SK-N-SH (cell line): ENCODE measurements at regions not wholly inside any gene's neighbourhood (a gene's known extent, or its start where the extent isn't known, plus 50 kb on each side); places are given as distances from the start of the nearest gene placed in this dataset.
A peak's percentile ranks its signal among the peaks of the same experiment; 100 is the strongest.

Source experiments
- CTCF ChIA-PET: fragments of 300-600, 350-600 bp; formaldehyde crosslinking; extraction: SDS; loops from one replicate; lab custom pipeline; 2021; lab: Yijun Ruan, JAX
- POLR2A ChIA-PET: fragments of 350-600 bp; sonication (Branson Sonifier 250); formaldehyde crosslinking; extraction: SDS; loops from one replicate; lab custom pipeline; 2020; ENCODE audit warnings: antibody characterized with exemption, inconsistent platforms; lab: Yijun Ruan, JAX
- DNase-seq: peaks from one replicate; pipeline ENCODE4 v3.0.0; 2012
- H2AFZ ChIP-seq: fragments of 200-600 bp; sonication (generic); 2 replicates; pipeline ENCODE4 v1.8.1; 2016; ENCODE audit warnings: antibody characterized with exemption, mild to moderate bottlenecking, low read depth
- H3F3A ChIP-seq: fragments of 200-600 bp; sonication (generic); replicated peaks from 2 replicates; pipeline ENCODE3; 2016; ENCODE audit warnings: antibody characterized with exemption, mild to moderate bottlenecking; ENCODE audit not compliant: insufficient read depth
- H3K27ac ChIP-seq, 2 experiments: fragments of 200-500 bp in 1 of 2; fragments of 200-600 bp in 1 of 2; sonication (Bioruptor generic) in 1 of 2; sonication (generic), shearing (Covaris generic) in 1 of 2; 2 replicates each; pipeline versions ENCODE4 v1.5.1 to v1.6.1; 2014 to 2016; ENCODE audit warnings: low read depth in 2 of 2, inconsistent platforms in 1 of 2, low read length in 1 of 2, mild to moderate bottlenecking in 1 of 2, mixed read lengths in 1 of 2
- H3K27me3 ChIP-seq: fragments of 200-600 bp; sonication (generic), shearing (Covaris generic); 2 replicates; pipeline ENCODE4 v1.6.1; 2016; ENCODE audit warnings: mixed run types; ENCODE audit not compliant: insufficient read depth
- H3K36me3 ChIP-seq, 2 experiments: fragments of 200-500 bp in 1 of 2; fragments of 200-600 bp in 1 of 2; sonication (Bioruptor generic) in 1 of 2; sonication (generic) in 1 of 2; replicated peaks in 1 of 2; 2 replicates each; pipeline versions ENCODE3 to v1.5.1; 2014 to 2016; ENCODE audit warnings: low read length in 1 of 2, mild to moderate bottlenecking in 1 of 2; ENCODE audit not compliant: insufficient read depth in 2 of 2, control insufficient read depth in 1 of 2
- H3K4me1 ChIP-seq, 2 experiments: fragments of 200-500 bp in 1 of 2; fragments of 200-600 bp in 1 of 2; sonication (Bioruptor generic) in 1 of 2; sonication (generic), shearing (Covaris generic) in 1 of 2; 2 replicates each; pipeline versions ENCODE4 v1.5.1 to v1.6.1; 2014 to 2016; ENCODE audit warnings: low read depth in 1 of 2, low read length in 1 of 2, mixed run types in 1 of 2; ENCODE audit not compliant: insufficient read depth in 2 of 2, control insufficient read depth in 1 of 2
- H3K4me2 ChIP-seq: fragments of 200-600 bp; sonication (generic), shearing (Covaris generic); 2 replicates; pipeline ENCODE4 v1.6.1; 2017; ENCODE audit warnings: mixed run types
- H3K4me3 ChIP-seq, 2 experiments: fragments of 200-500 bp in 1 of 2; fragments of 200-600 bp in 1 of 2; sonication (Bioruptor generic) in 1 of 2; sonication (generic), shearing (Covaris generic) in 1 of 2; 2 replicates each; pipeline versions ENCODE4 v1.5.1 to v1.8.1; 2014 to 2016; ENCODE audit warnings: low read depth in 2 of 2, inconsistent platforms in 1 of 2, low read length in 1 of 2, mild to moderate bottlenecking in 1 of 2, mixed read lengths in 1 of 2, moderate library complexity in 1 of 2
- H3K79me2 ChIP-seq: fragments of 200-600 bp; sonication (generic); 2 replicates; pipeline ENCODE4 v1.8.1; 2017; ENCODE audit warnings: mild to moderate bottlenecking; ENCODE audit not compliant: insufficient read depth
- H3K9ac ChIP-seq: fragments of 200-600 bp; sonication (generic); 2 replicates; pipeline ENCODE4 v1.6.1; 2017; ENCODE audit warnings: mixed run types
- H3K9me2 ChIP-seq: fragments of 200-600 bp; sonication (generic); 2 replicates; pipeline ENCODE4 v1.6.1; 2017; ENCODE audit warnings: mixed run types
- H3K9me3 ChIP-seq: fragments of 200-600 bp; sonication (generic); 2 replicates; pipeline ENCODE4 v1.6.1; 2017; ENCODE audit warnings: mixed run types, mild to moderate bottlenecking, moderate library complexity
- H4K20me1 ChIP-seq: fragments of 200-600 bp; sonication (generic); 2 replicates; pipeline ENCODE4 v1.6.1; 2017; ENCODE audit warnings: mild to moderate bottlenecking, mixed run types; ENCODE audit not compliant: insufficient read depth
- JUND ChIP-seq: IDR thresholded peaks from 2 replicates; pipeline ENCODE4 v1.4.0; 2012
- POLR2AphosphoS5 ChIP-seq: IDR thresholded peaks from 2 replicates; pipeline ENCODE4 v1.6.1; 2012; ENCODE audit warnings: low read depth, low read length
- RAD21 ChIP-seq: IDR thresholded peaks from 2 replicates; pipeline ENCODE4 v1.6.1; 2012; ENCODE audit warnings: mild to moderate bottlenecking, low read length
- RCOR1 ChIP-seq: fragments of 150-350 bp; IDR thresholded peaks from 2 replicates; pipeline ENCODE4 v1.6.1; 2017; ENCODE audit warnings: antibody characterized with exemption, low read length
- TAF1 ChIP-seq: IDR thresholded peaks from 2 replicates; pipeline ENCODE4 v1.6.1; 2012; ENCODE audit warnings: low read depth, mild to moderate bottlenecking, low read length, moderate library complexity, borderline replicate concordance
- TCF12 ChIP-seq: IDR thresholded peaks from 2 replicates; pipeline ENCODE4 v1.4.0; 2012
- WGBS: methylation state at CpG from one replicate; pipeline ENCODE4 v1.1.6; 2017; ENCODE audit warnings: low lambda C conversion rate; 5-methylcytosine and 5-hydroxymethylcytosine counted together
- TF ChIP-seq, protein P1 (sequence below): IDR thresholded peaks from 2 replicates; pipeline ENCODE4 v1.4.0; 2012; ENCODE audit warnings: low read depth, borderline replicate concordance
- TF ChIP-seq, protein P2 (sequence below): fragments of 150-350 bp; IDR thresholded peaks from 2 replicates; pipeline ENCODE4 v1.6.1; 2016; ENCODE audit warnings: mild to moderate bottlenecking, low read depth, low read length
- TF ChIP-seq, protein P3 (sequence below): IDR thresholded peaks from 2 replicates; pipeline ENCODE4; 2012
- TF ChIP-seq, protein P4 (sequence below): fragments of 200-600 bp; sonication (generic); IDR thresholded peaks from 2 replicates; pipeline ENCODE4 v1.6.1; 2017; ENCODE audit warnings: antibody characterized with exemption, mild to moderate bottlenecking, moderate library complexity

DNA sequence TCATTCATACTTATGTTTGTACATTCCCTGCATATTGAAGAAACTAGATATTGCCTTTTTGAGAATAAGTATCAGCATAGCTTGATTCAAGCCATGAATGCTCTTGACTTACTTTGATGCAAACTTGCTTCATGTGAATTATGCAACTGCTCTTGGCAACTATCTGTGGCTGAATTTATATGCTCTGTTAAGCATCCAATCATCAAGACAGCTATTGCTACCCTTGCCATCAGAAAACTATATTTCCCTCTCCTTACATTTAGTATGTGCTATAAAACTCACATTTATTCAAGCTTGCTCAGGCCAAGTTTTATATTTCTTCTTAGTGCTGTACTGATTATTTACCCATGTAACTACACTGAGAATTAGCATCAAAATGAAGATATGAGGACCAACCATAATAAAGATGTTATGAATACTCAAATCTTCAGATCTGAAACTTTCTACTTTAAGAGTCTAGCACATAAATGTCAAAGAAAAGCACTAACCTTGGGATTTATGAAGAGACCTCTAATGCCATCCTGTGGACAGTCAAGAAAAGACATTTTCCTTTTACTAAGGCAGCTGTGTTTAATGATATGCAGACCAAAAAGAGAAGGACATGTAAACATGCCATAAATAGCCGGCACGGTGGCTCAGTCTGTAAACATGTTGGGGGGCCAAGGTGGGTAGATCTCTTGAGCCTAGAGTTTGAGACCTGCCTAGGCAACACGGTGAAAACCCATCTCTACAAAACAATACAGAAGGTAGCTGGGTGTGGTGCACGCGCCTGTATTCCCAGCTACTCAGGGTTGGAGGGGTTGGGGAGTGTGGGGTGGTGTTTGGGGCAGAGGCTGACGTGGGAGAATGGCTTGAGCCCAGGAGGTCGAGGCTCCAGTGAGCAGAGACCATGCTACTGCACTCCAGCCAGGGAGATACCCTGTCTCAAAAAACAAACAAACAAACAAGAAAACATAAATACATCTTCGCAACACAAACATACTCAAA lies 267.0 kb upstream of the TYRP1 start:
- no peak for DNase-seq
- WGBS: 8% methylated on average over 8 of the region's 8 CpGs

More for the DNA sequence above, 267.0 kb upstream of the TYRP1 start:
- Histone ChIP-seq H2AFZ (no peak overlapping the region), H3F3A (no peaks in the 10 kb centered on the region), H3K4me2 (no peak overlapping the region), H3K9ac (no peak overlapping the region), H3K79me2 (no peaks in the 10 kb centered on the region), H3K9me3 (no peaks in the 10 kb centered on the region), H3K9me2 (no peaks in the 10 kb centered on the region), H3K27me3 (no peaks in the 10 kb centered on the region), H3K27ac (no peak overlapping the region), H3K36me3 (no peaks in the 10 kb centered on the region), H4K20me1 (no peaks in the 10 kb centered on the region), H3K4me1 (no peaks in the 10 kb centered on the region), H3K4me3 (no peak overlapping the region; a peak in 1 of 4 replicates)
- TF ChIP-seq, protein P1, sequence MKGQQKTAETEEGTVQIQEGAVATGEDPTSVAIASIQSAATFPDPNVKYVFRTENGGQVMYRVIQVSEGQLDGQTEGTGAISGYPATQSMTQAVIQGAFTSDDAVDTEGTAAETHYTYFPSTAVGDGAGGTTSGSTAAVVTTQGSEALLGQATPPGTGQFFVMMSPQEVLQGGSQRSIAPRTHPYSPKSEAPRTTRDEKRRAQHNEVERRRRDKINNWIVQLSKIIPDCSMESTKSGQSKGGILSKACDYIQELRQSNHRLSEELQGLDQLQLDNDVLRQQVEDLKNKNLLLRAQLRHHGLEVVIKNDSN: no peak
- no peak for TF ChIP-seq POLR2AphosphoS5
- TF ChIP-seq, protein P2, sequence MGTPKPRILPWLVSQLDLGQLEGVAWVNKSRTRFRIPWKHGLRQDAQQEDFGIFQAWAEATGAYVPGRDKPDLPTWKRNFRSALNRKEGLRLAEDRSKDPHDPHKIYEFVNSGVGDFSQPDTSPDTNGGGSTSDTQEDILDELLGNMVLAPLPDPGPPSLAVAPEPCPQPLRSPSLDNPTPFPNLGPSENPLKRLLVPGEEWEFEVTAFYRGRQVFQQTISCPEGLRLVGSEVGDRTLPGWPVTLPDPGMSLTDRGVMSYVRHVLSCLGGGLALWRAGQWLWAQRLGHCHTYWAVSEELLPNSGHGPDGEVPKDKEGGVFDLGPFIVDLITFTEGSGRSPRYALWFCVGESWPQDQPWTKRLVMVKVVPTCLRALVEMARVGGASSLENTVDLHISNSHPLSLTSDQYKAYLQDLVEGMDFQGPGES: no peak
- no peak for TF ChIP-seq RCOR1
- no peak for TF ChIP-seq TAF1
- TF ChIP-seq TCF12: no peak
- TF ChIP-seq RAD21: peak; percentile 19; the same call in 1 of the 2 replicates
- no peak for TF ChIP-seq JUND
- TF ChIP-seq, protein P3, sequence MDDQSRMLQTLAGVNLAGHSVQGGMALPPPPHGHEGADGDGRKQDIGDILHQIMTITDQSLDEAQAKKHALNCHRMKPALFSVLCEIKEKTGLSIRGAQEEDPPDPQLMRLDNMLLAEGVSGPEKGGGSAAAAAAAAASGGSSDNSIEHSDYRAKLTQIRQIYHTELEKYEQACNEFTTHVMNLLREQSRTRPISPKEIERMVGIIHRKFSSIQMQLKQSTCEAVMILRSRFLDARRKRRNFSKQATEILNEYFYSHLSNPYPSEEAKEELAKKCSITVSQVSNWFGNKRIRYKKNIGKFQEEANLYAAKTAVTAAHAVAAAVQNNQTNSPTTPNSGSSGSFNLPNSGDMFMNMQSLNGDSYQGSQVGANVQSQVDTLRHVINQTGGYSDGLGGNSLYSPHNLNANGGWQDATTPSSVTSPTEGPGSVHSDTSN: no peak
- TF ChIP-seq, protein P4, sequence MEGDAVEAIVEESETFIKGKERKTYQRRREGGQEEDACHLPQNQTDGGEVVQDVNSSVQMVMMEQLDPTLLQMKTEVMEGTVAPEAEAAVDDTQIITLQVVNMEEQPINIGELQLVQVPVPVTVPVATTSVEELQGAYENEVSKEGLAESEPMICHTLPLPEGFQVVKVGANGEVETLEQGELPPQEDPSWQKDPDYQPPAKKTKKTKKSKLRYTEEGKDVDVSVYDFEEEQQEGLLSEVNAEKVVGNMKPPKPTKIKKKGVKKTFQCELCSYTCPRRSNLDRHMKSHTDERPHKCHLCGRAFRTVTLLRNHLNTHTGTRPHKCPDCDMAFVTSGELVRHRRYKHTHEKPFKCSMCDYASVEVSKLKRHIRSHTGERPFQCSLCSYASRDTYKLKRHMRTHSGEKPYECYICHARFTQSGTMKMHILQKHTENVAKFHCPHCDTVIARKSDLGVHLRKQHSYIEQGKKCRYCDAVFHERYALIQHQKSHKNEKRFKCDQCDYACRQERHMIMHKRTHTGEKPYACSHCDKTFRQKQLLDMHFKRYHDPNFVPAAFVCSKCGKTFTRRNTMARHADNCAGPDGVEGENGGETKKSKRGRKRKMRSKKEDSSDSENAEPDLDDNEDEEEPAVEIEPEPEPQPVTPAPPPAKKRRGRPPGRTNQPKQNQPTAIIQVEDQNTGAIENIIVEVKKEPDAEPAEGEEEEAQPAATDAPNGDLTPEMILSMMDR: peak; percentile 30; the same call in 1 of the 2 replicates
- ChIA-PET CTCF (interaction anchor here (1.2 kb wide), 1 partner anchor 46 kb away, joined by 3 read pairs; no protein-coding TSS in a partner anchor), POLR2A (no interaction called here)
